HG03159 (cell line): ENCODE measurements at regions not wholly inside any gene's neighbourhood (a gene's known extent, or its start where the extent isn't known, plus 50 kb on each side); places are given as distances from the start of the nearest gene placed in this dataset.

ENCODE experiments used
- ATAC-seq: cut with Tn5 transposase; IDR thresholded peaks from one replicate; pipeline ENCODE4 v1.9.1; 2021; ENCODE audit warnings: mild to moderate bottlenecking, moderate library complexity; ENCODE audit not compliant: unreplicated experiment

GRCh38 chr13:30151388-30151787 is 156.0 kb downstream of the KATNAL1 start:
- ATAC-seq = no peak

- no peak for ATAC-seq
Measured at GRCh38 chr13:30149248-30149647, 158.1 kb downstream of the KATNAL1 start.

- ATAC-seq = no peak
Measured at GRCh38 chr13:30148786-30149185, 158.6 kb downstream of the KATNAL1 start.

GRCh38 chr13:30148171-30148754 is 159.1 kb downstream of the KATNAL1 start:
- no peak for ATAC-seq

- no peak for ATAC-seq
Measured at GRCh38 chr13:30147421-30147820, 159.9 kb downstream of the KATNAL1 start.

GRCh38 chr13:30147015-30147414 is 160.3 kb downstream of the KATNAL1 start:
- no peak for ATAC-seq

GRCh38 chr13:30145709-30146367 is 161.5 kb downstream of the KATNAL1 start:
- ATAC-seq = peak; percentile 65

GRCh38 chr13:30143666-30144400 is 163.5 kb downstream of the KATNAL1 start:
- ATAC-seq = no peak

- ATAC-seq = no peak
Measured at GRCh38 chr13:30142486-30143211, 164.7 kb downstream of the KATNAL1 start.

GRCh38 chr13:30141775-30142485 is 165.4 kb downstream of the KATNAL1 start:
- ATAC-seq = no peak

- ATAC-seq = no peak
Measured at GRCh38 chr13:30140973-30141372, 166.4 kb downstream of the KATNAL1 start.

GRCh38 chr13:30138511-30138910 is 168.8 kb downstream of the KATNAL1 start:
- ATAC-seq = no peak

- no peak for ATAC-seq
Measured at GRCh38 chr13:30135868-30136267, 171.5 kb downstream of the KATNAL1 start.

GRCh38 chr13:30135351-30135750 is 172.0 kb downstream of the KATNAL1 start:
- no peak for ATAC-seq

GRCh38 chr13:30134578-30134977 is 172.8 kb downstream of the KATNAL1 start:
- no peak for ATAC-seq

- ATAC-seq = no peak
Measured at GRCh38 chr13:30133996-30134395, 173.4 kb downstream of the KATNAL1 start.

GRCh38 chr13:30133554-30133912 is 173.8 kb downstream of the KATNAL1 start:
- no peak for ATAC-seq

GRCh38 chr13:30132623-30133553 is 174.5 kb downstream of the KATNAL1 start:
- ATAC-seq = peak; percentile 87

GRCh38 chr13:30129411-30129810 is 177.9 kb downstream of the KATNAL1 start:
- ATAC-seq = no peak

- peak; percentile 63 for ATAC-seq
Measured at GRCh38 chr13:30128591-30128990, 178.8 kb downstream of the KATNAL1 start.
